BLaER1 treated with 17β-estradiol and CSF1 and Interleukin-3, amounts not matched to agents 10 nM and 100 nM (cell line): ENCODE measurements at regions not wholly inside any gene's neighbourhood (a gene's known extent, or its start where the extent isn't known, plus 50 kb on each side); places are given as distances from the start of the nearest gene placed in this dataset.
A peak's percentile ranks its signal among the peaks of the same experiment; 100 is the strongest.

Experiments
- H3K27ac ChIP-seq, 11 experiments: shearing (Covaris generic); formaldehyde crosslinking; 2 replicates each; pipeline ENCODE4 v1.8.1; 2022
- H3K27me3 ChIP-seq, 11 experiments: shearing (Covaris generic); formaldehyde crosslinking; 2 replicates each; pipeline ENCODE4 v1.8.1; 2022
- H3K36me3 ChIP-seq, 11 experiments: shearing (Covaris generic); formaldehyde crosslinking; 2 replicates each; pipeline ENCODE4 v1.8.1; 2022
- H3K4me1 ChIP-seq, 10 experiments: shearing (Covaris generic); formaldehyde crosslinking; 2 replicates each; pipeline ENCODE4 v1.8.1; 2022
- H3K4me2 ChIP-seq, 11 experiments: shearing (Covaris generic); formaldehyde crosslinking; 2 replicates each; pipeline ENCODE4 v1.8.1; 2022
- H3K4me3 ChIP-seq, 10 experiments: shearing (Covaris generic); formaldehyde crosslinking; 2 replicates each; pipeline ENCODE4 v1.8.1; 2022
- H3K9ac ChIP-seq, 11 experiments: shearing (Covaris generic); formaldehyde crosslinking; 2 replicates each; pipeline ENCODE4 v1.8.1; 2022
- H3K9me3 ChIP-seq, 11 experiments: shearing (Covaris generic); formaldehyde crosslinking; replicated peaks in 1 of 11; 2 replicates each; pipeline ENCODE4 v1.8.1; 2022
- H4K20me1 ChIP-seq, 11 experiments: shearing (Covaris generic); formaldehyde crosslinking; 2 replicates each; pipeline ENCODE4 v1.8.1; 2022
- Cebpa-rat ChIP-seq, 11 experiments: shearing (Covaris generic); IDR thresholded peaks; 2 replicates each; pipeline ENCODE4 v1.8.1; 2022

DNA sequence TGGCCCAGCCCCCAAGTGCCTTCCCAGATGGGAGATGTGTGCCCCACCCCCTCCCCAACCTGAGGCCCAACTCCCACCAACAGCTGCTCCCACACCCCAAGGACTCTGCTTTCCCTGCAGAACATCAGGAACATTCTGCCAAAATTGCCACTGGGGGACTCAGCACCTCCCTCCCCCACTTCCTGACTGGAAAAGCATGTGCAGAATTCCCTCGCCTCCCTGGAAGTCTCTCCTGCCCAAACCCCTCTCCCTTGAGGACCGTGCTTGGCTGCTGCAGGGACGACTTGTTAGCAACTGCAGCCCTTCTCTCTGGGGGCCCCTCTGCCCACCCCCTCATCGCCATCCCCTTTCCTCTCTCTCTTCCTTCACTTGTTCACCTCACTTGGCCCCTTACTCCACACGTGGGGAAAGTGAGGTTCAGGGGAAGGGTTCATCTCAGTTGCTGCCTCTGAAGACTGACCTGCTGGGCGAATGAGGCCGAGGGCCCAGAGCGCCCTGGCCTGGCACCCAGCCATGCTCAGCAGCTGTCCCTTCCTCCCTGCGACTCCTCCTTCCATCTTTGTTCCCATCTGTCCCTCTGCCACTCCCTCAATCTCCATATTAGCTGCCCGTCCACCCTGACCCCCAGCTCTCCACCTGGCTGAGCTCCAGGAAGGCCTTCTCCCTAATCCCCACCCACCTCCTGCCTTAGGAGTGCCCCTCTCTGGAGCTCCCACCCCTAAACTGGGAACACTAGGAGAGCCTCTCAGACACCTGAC, 105.1 kb downstream of the CHST1 start:
- H3K36me3 ChIP-seq: no peaks in the 10 kb centered on the region
- H3K9ac ChIP-seq: no peak overlapping the region
- no peak overlapping the region for H3K27ac ChIP-seq
- no peak overlapping the region for H3K4me3 ChIP-seq
- H4K20me1 ChIP-seq: peaks cover 0 to 8% (median 0%) of the 10 kb centered on the region in 11 experiments; a peak in 3 of 22 replicates
- no peak overlapping the region; a peak in 1 of 22 replicates for H3K4me2 ChIP-seq
- H3K4me1 ChIP-seq: peaks cover 0 to 6% (median 0%) of the 10 kb centered on the region in 10 experiments; a peak in 1 of 20 replicates
- H3K9me3 ChIP-seq: peaks cover 0 to 11% (median 0%) of the 10 kb centered on the region in 11 experiments; a peak in 4 of 22 replicates
- H3K27me3 ChIP-seq: no peaks in the 10 kb centered on the region
- no peak for TF ChIP-seq Cebpa-rat (IDR thresholded peaks at IDR 0.05)

DNA sequence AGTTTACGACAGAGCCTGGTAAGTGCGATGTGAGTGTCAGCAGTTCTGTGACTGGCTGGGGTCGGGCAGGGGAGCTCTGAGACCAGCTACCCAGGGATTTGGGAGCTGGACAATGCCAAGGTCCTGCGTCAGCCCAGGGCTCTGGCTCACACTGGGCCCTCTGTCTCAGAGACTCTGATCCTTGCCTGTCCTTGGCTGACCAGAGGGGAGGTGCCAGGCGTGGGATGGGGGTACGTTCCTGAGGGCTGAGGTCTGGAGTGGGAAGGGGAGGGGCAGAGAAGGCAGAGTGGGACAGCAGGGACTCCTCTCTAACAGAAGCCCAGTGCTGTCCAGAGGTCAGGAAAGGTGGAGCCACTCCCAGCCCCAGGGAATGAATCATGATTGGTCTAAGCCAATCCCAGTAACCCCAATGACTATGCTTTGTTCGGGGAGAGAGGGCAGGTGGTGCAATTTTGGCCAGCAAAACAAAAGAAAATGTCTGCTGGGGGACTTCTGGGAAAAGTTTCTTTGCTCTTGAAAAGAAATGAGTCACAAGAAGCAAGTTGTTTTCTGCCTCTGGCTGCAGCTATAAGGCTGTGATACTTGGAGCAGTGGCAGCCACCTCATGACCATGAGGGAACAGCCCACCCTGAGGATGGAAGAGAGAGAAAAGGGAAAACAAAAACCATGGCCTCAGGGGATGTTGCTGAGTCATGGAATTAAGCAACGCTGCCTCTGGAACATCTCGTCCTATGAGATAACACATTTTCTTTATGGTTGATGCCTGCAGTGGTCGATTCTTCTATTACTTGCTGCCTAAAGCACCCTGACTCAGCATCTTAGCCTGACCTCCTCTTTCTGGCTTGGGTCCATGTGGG, 108.3 kb downstream of the CHST1 start:
- Histone ChIP-seq H3K4me1 (peaks cover 0 to 10% (median 2%) of the 10 kb centered on the region in 10 experiments; a peak in 9 of 20 replicates), H3K27ac (no peak overlapping the region), H3K9ac (no peak overlapping the region), H3K4me2 (no peak overlapping the region), H3K27me3 (no peaks in the 10 kb centered on the region), H3K36me3 (no peaks in the 10 kb centered on the region), H4K20me1 (peaks cover 0 to 13% (median 0%) of the 10 kb centered on the region in 11 experiments; a peak in 4 of 22 replicates), H3K4me3 (no peak overlapping the region), H3K9me3 (peaks cover 0 to 11% (median 0%) of the 10 kb centered on the region in 11 experiments; a peak in 4 of 22 replicates)
- TF ChIP-seq Cebpa-rat (IDR thresholded peaks at IDR 0.05): no peak

- H3K9me3 ChIP-seq: peaks cover 0 to 11% (median 0%) of the 10 kb centered on the region in 11 experiments; a peak in 4 of 22 replicates
- H3K27me3 ChIP-seq: no peaks in the 10 kb centered on the region
- H3K4me2 ChIP-seq: no peak overlapping the region; a peak in 1 of 22 replicates
- H3K4me3 ChIP-seq: no peak overlapping the region
- no peak overlapping the region for H3K27ac ChIP-seq
- no peaks in the 10 kb centered on the region for H3K36me3 ChIP-seq
- TF ChIP-seq Cebpa-rat (IDR thresholded peaks at IDR 0.05): no peak
- peaks cover 0 to 19% (median 8%) of the 10 kb centered on the region in 10 experiments; a peak in 11 of 20 replicates for H3K4me1 ChIP-seq
- H4K20me1 ChIP-seq: peaks cover 0 to 8% (median 0%) of the 10 kb centered on the region in 11 experiments; a peak in 2 of 22 replicates
- H3K9ac ChIP-seq: no peak overlapping the region
Observed at GRCh38 chr11:45554230-45554967, 111.0 kb downstream of the CHST1 start.

GRCh38 chr11:45553383-45553936, 112.0 kb downstream of the CHST1 start:
- Histone ChIP-seq H3K4me3 (no peak overlapping the region), H3K4me2 (no peak overlapping the region), H4K20me1 (peaks cover 0 to 8% (median 0%) of the 10 kb centered on the region in 11 experiments; a peak in 2 of 22 replicates), H3K9me3 (peaks cover 0 to 11% (median 0%) of the 10 kb centered on the region in 11 experiments; a peak in 4 of 22 replicates), H3K27me3 (no peaks in the 10 kb centered on the region), H3K36me3 (no peaks in the 10 kb centered on the region), H3K27ac (no peak overlapping the region), H3K9ac (no peak overlapping the region), H3K4me1 (peaks cover 0 to 19% (median 8%) of the 10 kb centered on the region in 10 experiments; a peak in 11 of 20 replicates)
- no peak for TF ChIP-seq Cebpa-rat (IDR thresholded peaks at IDR 0.05)

DNA sequence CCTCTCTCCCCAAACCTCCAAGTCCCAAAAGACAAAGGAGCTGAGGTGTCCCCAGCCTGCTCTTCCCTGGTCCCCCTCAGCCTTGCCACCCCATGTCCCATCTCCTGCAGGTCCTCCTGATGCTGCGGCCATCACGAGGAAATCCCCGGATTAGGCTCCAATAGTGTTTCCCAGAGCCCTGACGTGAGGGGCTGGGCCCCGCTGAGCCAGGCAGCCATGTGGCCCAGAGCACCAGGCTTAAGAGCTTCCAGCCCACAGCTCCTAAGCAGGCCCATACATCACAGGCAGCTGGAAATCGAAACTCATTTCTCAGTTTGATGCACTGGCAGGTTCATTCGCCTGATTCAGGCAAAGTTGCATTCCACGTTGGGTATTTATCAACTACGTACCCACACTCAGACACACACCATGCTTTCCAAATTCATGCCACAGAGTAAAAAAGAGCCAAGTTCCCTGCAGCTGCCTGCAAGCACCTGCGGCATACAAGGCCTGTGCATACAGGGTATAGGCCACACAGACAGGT, 114.2 kb downstream of the CHST1 start:
- Histone ChIP-seq H4K20me1 (peaks cover 0 to 8% (median 0%) of the 10 kb centered on the region in 11 experiments; a peak in 2 of 22 replicates), H3K4me2 (peak overlapping the region in 7 of 11 experiments; percentile 3 to 39 (median 19); a peak in 4 of 22 replicates)
- TF ChIP-seq Cebpa-rat (IDR thresholded peaks at IDR 0.05): no peak

GRCh38 chr11:45549257-45549656, 116.2 kb downstream of the CHST1 start:
- no peak overlapping the region for H3K4me3 ChIP-seq
- no peak overlapping the region for H3K27ac ChIP-seq
- H4K20me1 ChIP-seq: peaks cover 0 to 2% (median 0%) of the 10 kb centered on the region in 11 experiments; a peak in 2 of 22 replicates
- H3K36me3 ChIP-seq: no peaks in the 10 kb centered on the region
- no peaks in the 10 kb centered on the region for H3K9me3 ChIP-seq
- no peak overlapping the region for H3K9ac ChIP-seq
- H3K27me3 ChIP-seq: no peaks in the 10 kb centered on the region
- H3K4me1 ChIP-seq: peaks cover 0 to 12% (median 8%) of the 10 kb centered on the region in 10 experiments; a peak in 10 of 20 replicates
- no peak overlapping the region for H3K4me2 ChIP-seq
- no peak for TF ChIP-seq Cebpa-rat (IDR thresholded peaks at IDR 0.05)

More for the DNA sequence above, 114.2 kb downstream of the CHST1 start:
- Histone ChIP-seq H3K9ac (no peak overlapping the region), H3K4me3 (no peak overlapping the region), H3K4me1 (peaks cover 0 to 19% (median 8%) of the 10 kb centered on the region in 10 experiments; a peak in 11 of 20 replicates), H3K27ac (no peak overlapping the region), H3K9me3 (no peaks in the 10 kb centered on the region), H3K36me3 (no peaks in the 10 kb centered on the region), H3K27me3 (no peaks in the 10 kb centered on the region)

GRCh38 chr11:45546366-45546765, 119.1 kb downstream of the CHST1 start:
- Histone ChIP-seq H4K20me1 (peaks cover 0 to 7% (median 0%) of the 10 kb centered on the region in 11 experiments; a peak in 3 of 22 replicates), H3K36me3 (no peaks in the 10 kb centered on the region), H3K27ac (no peak overlapping the region), H3K4me3 (no peak overlapping the region), H3K9me3 (no peaks in the 10 kb centered on the region), H3K4me1 (peaks cover 0 to 3% (median under 1%) of the 10 kb centered on the region in 10 experiments; a peak in 6 of 20 replicates), H3K9ac (no peak overlapping the region), H3K4me2 (no peak overlapping the region), H3K27me3 (no peaks in the 10 kb centered on the region)
- no peak for TF ChIP-seq Cebpa-rat (IDR thresholded peaks at IDR 0.05)

GRCh38 chr11:45544826-45545225, 120.6 kb downstream of the CHST1 start:
- H3K27ac ChIP-seq: no peak overlapping the region

More at GRCh38 chr11:45544826-45545225, 120.6 kb downstream of the CHST1 start:
- TF ChIP-seq Cebpa-rat (IDR thresholded peaks at IDR 0.05): no peak
- H3K36me3 ChIP-seq: no peaks in the 10 kb centered on the region
- H3K9me3 ChIP-seq: no peaks in the 10 kb centered on the region
- no peaks in the 10 kb centered on the region for H3K27me3 ChIP-seq
- no peaks in the 10 kb centered on the region for H3K4me1 ChIP-seq
- H3K9ac ChIP-seq: no peak overlapping the region
- no peak overlapping the region for H3K4me3 ChIP-seq
- H4K20me1 ChIP-seq: peaks cover 0 to 7% (median 0%) of the 10 kb centered on the region in 11 experiments; a peak in 3 of 22 replicates
- no peak overlapping the region for H3K4me2 ChIP-seq
